RWPE2 (cell line): ENCODE measurements at regions not wholly inside any gene's neighbourhood (a gene's known extent, or its start where the extent isn't known, plus 50 kb on each side); places are given as distances from the start of the nearest gene placed in this dataset.

Experiments used
- ATAC-seq: fragments of 200-7000 bp; cut with Tn5 transposase; 3 replicates; pipeline ENCODE4 v1.9.1; 2021; ENCODE audit warnings: low read depth
- DNase-seq: peaks from one replicate; pipeline ENCODE4 v3.0.0-alpha.2; 2020; ENCODE audit warnings: low spot score
- H3K27ac ChIP-seq: fragments of 450-650 bp; 2 replicates; pipeline ENCODE4 v1.5.1; 2017; ENCODE audit warnings: mild to moderate bottlenecking; ENCODE audit not compliant: poor library complexity, severe bottlenecking
- H3K27me3 ChIP-seq: fragments of 250-450 bp; sonication (Bioruptor Pico); 2 replicates; pipeline ENCODE4 v1.5.1; 2021; ENCODE audit warnings: mild to moderate bottlenecking, moderate library complexity; ENCODE audit not compliant: insufficient read depth, poor library complexity, severe bottlenecking
- H3K36me3 ChIP-seq: fragments of 250-450 bp; sonication (Bioruptor Pico); 2 replicates; pipeline ENCODE4 v1.5.1; 2020; ENCODE audit warnings: low read depth, mild to moderate bottlenecking, moderate library complexity
- H3K4me1 ChIP-seq: fragments of 250-450 bp; sonication (Bioruptor Pico); 2 replicates; pipeline ENCODE4 v1.5.1; 2021; ENCODE audit warnings: mild to moderate bottlenecking, moderate library complexity; ENCODE audit not compliant: insufficient read depth, poor library complexity, severe bottlenecking
- H3K4me3 ChIP-seq: fragments of 250-450 bp; sonication (Bioruptor Pico); 2 replicates; pipeline ENCODE4 v1.5.1; 2021; ENCODE audit warnings: mild to moderate bottlenecking, moderate library complexity; ENCODE audit not compliant: severe bottlenecking
- H3K9me3 ChIP-seq: fragments of 250-450 bp; sonication (Bioruptor Pico); 2 replicates; pipeline ENCODE4 v1.5.1; 2021; ENCODE audit warnings: mild to moderate bottlenecking, moderate library complexity; ENCODE audit not compliant: severe bottlenecking
- CTCF ChIP-seq: fragments of 450-650 bp; IDR thresholded peaks from one replicate; pipeline ENCODE4 v1.5.1; 2017; ENCODE audit warnings: mild to moderate bottlenecking, moderate library complexity; ENCODE audit not compliant: poor library complexity, severe bottlenecking

- no peaks in the 10 kb centered on the region for H3K36me3 ChIP-seq
- no peaks in the 10 kb centered on the region for H3K4me1 ChIP-seq
- no peak overlapping the region for H3K27ac ChIP-seq
- H3K4me3 ChIP-seq, result no peak overlapping the region
- TF ChIP-seq CTCF, result no peak
- no peak for ATAC-seq
- DNase-seq, result no peak
- no peaks in the 10 kb centered on the region for H3K27me3 ChIP-seq
- H3K9me3 ChIP-seq, result no peaks in the 10 kb centered on the region
Measured at GRCh38 chr10:31187607-31188210, 131.3 kb upstream of the ZEB1 start.

GRCh38 chr10:31188792-31189406 lies 130.1 kb upstream of the ZEB1 start:
- Histone ChIP-seq H3K9me3 (no peaks in the 10 kb centered on the region), H3K27me3 (no peaks in the 10 kb centered on the region), H3K4me1 (no peaks in the 10 kb centered on the region), H3K36me3 (no peaks in the 10 kb centered on the region), H3K27ac (no peak overlapping the region), H3K4me3 (no peak overlapping the region)
- TF ChIP-seq CTCF, result no peak
- ATAC-seq (no peak), DNase-seq (no peak)

GRCh38 chr10:31190488-31190887 lies 128.5 kb upstream of the ZEB1 start:
- Histone ChIP-seq H3K4me3 (no peak overlapping the region), H3K27me3 (no peaks in the 10 kb centered on the region), H3K36me3 (no peaks in the 10 kb centered on the region), H3K27ac (no peak overlapping the region), H3K9me3 (no peaks in the 10 kb centered on the region), H3K4me1 (no peaks in the 10 kb centered on the region)
- no peak for DNase-seq
- TF ChIP-seq CTCF, result no peak
- no peak for ATAC-seq

- DNase-seq, result no peak
- no peak overlapping the region for H3K27ac ChIP-seq
- H3K27me3 ChIP-seq, result no peaks in the 10 kb centered on the region
- no peaks in the 10 kb centered on the region for H3K9me3 ChIP-seq
- H3K4me1 ChIP-seq, result no peaks in the 10 kb centered on the region
- no peak overlapping the region for H3K4me3 ChIP-seq
- H3K36me3 ChIP-seq, result no peaks in the 10 kb centered on the region
- ATAC-seq, result no peak
- no peak for TF ChIP-seq CTCF
Measured at GRCh38 chr10:31192475-31192874, 126.5 kb upstream of the ZEB1 start.

GRCh38 chr10:31194986-31195385 lies 124.0 kb upstream of the ZEB1 start:
- TF ChIP-seq CTCF, result no peak

More at GRCh38 chr10:31194986-31195385, 124.0 kb upstream of the ZEB1 start:
- Histone ChIP-seq H3K9me3 (no peaks in the 10 kb centered on the region), H3K27me3 (no peaks in the 10 kb centered on the region), H3K27ac (no peak overlapping the region), H3K4me3 (no peak overlapping the region), H3K36me3 (no peaks in the 10 kb centered on the region), H3K4me1 (no peaks in the 10 kb centered on the region)
- DNase-seq (no peak), ATAC-seq (no peak)
